ENCODE measurements at regions not wholly inside any gene's neighbourhood (a gene's known extent, or its start where the extent isn't known, plus 50 kb on each side); places are given as distances from the start of the nearest gene placed in this dataset.

- no peak overlapping the region for H3K27ac ChIP-seq (ENCODE audit: insufficient read depth, low read length)
- no peaks in the 10 kb centered on the region for H3K27me3 ChIP-seq (ENCODE audit: control insufficient read depth, insufficient read depth, low read length)
- H4K20me1 ChIP-seq (ENCODE audit: control insufficient read depth, extremely low read depth, insufficient read depth, low read length): no peaks in the 10 kb centered on the region
- no peak overlapping the region for H3K9ac ChIP-seq (ENCODE audit: insufficient read depth, low read length)
- H2AFZ ChIP-seq (ENCODE audit: low read length): no peak overlapping the region
- H3K36me3 ChIP-seq (ENCODE audit: control insufficient read depth, insufficient read depth, low read length): no peaks in the 10 kb centered on the region
- no peak overlapping the region for H3K4me3 ChIP-seq (replicated peaks in 1 of 4; ENCODE audit: control extremely low read depth in 1 of 4, insufficient read depth in 1 of 4, low read depth in 3 of 4, low read length in 4 of 4)
- H3K9me3 ChIP-seq (ENCODE audit: control insufficient read depth, insufficient read depth, low read depth, low read length): no peaks in the 10 kb centered on the region
- peak in 1 of 2 donors; percentile 15 for DNase-seq (ENCODE audit: low read depth in 2 of 2)
- no peaks in the 10 kb centered on the region for H3K79me2 ChIP-seq (ENCODE audit: control insufficient read depth, insufficient read depth, low read length)
- H3K4me2 ChIP-seq (ENCODE audit: extremely low read depth, insufficient read depth, low read length): no peak overlapping the region
- H3K4me1 ChIP-seq (ENCODE audit: control insufficient read depth, extremely low read depth, insufficient read depth, low read length): no peaks in the 10 kb centered on the region
- TF ChIP-seq CTCF (conservative IDR thresholded peaks at IDR 0.05 in 1 of 2, IDR thresholded peaks at IDR 0.05 in 1 of 2; ENCODE audit: low read depth in 1 of 2, low read length in 2 of 2): no peak
- TF ChIP-seq EZH2 (IDR thresholded peaks at IDR 0.05; ENCODE audit: low read length, missing control alignments): no peak
Measured at GRCh38 chr5:40191150-40191549, 488.6 kb upstream of the PTGER4 start.

- no peaks in the 10 kb centered on the region for H3K4me1 ChIP-seq (ENCODE audit: control insufficient read depth, extremely low read depth, insufficient read depth, low read length)
- no peak for TF ChIP-seq CTCF (conservative IDR thresholded peaks at IDR 0.05 in 1 of 2, IDR thresholded peaks at IDR 0.05 in 1 of 2; ENCODE audit: low read depth in 1 of 2, low read length in 2 of 2)
- no peak for TF ChIP-seq EZH2 (IDR thresholded peaks at IDR 0.05; ENCODE audit: low read length, missing control alignments)
- no peaks in the 10 kb centered on the region for H3K27me3 ChIP-seq (ENCODE audit: control insufficient read depth, insufficient read depth, low read length)
- no peak for DNase-seq (ENCODE audit: low read depth in 2 of 2)
- H2AFZ ChIP-seq (ENCODE audit: low read length): no peak overlapping the region
- H3K4me3 ChIP-seq (replicated peaks in 1 of 4; ENCODE audit: control extremely low read depth in 1 of 4, insufficient read depth in 1 of 4, low read depth in 3 of 4, low read length in 4 of 4): no peak overlapping the region
- no peak overlapping the region for H3K9ac ChIP-seq (ENCODE audit: insufficient read depth, low read length)
- no peaks in the 10 kb centered on the region for H3K79me2 ChIP-seq (ENCODE audit: control insufficient read depth, insufficient read depth, low read length)
- no peaks in the 10 kb centered on the region for H3K9me3 ChIP-seq (ENCODE audit: control insufficient read depth, insufficient read depth, low read depth, low read length)
- no peak overlapping the region for H3K27ac ChIP-seq (ENCODE audit: insufficient read depth, low read length)
- H4K20me1 ChIP-seq (ENCODE audit: control insufficient read depth, extremely low read depth, insufficient read depth, low read length): no peaks in the 10 kb centered on the region
- no peak overlapping the region for H3K4me2 ChIP-seq (ENCODE audit: extremely low read depth, insufficient read depth, low read length)
- no peaks in the 10 kb centered on the region for H3K36me3 ChIP-seq (ENCODE audit: control insufficient read depth, insufficient read depth, low read length)
Measured at GRCh38 chr5:40172721-40173120, 507.0 kb upstream of the PTGER4 start.

GRCh38 chr5:40171971-40172370 lies 507.7 kb upstream of the PTGER4 start:
- H3K9me3 ChIP-seq (ENCODE audit: control insufficient read depth, insufficient read depth, low read depth, low read length): no peaks in the 10 kb centered on the region
- DNase-seq (ENCODE audit: low read depth in 2 of 2): peak; percentile 50 to 51
- no peak overlapping the region for H3K27ac ChIP-seq (ENCODE audit: insufficient read depth, low read length)
- H3K27me3 ChIP-seq (ENCODE audit: control insufficient read depth, insufficient read depth, low read length): no peaks in the 10 kb centered on the region
- no peak overlapping the region for H3K4me2 ChIP-seq (ENCODE audit: extremely low read depth, insufficient read depth, low read length)
- no peaks in the 10 kb centered on the region for H3K4me1 ChIP-seq (ENCODE audit: control insufficient read depth, extremely low read depth, insufficient read depth, low read length)
- no peak overlapping the region for H3K9ac ChIP-seq (ENCODE audit: insufficient read depth, low read length)
- H3K36me3 ChIP-seq (ENCODE audit: control insufficient read depth, insufficient read depth, low read length): no peaks in the 10 kb centered on the region
- H4K20me1 ChIP-seq (ENCODE audit: control insufficient read depth, extremely low read depth, insufficient read depth, low read length): no peaks in the 10 kb centered on the region
- H3K4me3 ChIP-seq (replicated peaks in 1 of 4; ENCODE audit: control extremely low read depth in 1 of 4, insufficient read depth in 1 of 4, low read depth in 3 of 4, low read length in 4 of 4): no peak overlapping the region
- H3K79me2 ChIP-seq (ENCODE audit: control insufficient read depth, insufficient read depth, low read length): no peaks in the 10 kb centered on the region
- TF ChIP-seq CTCF (conservative IDR thresholded peaks at IDR 0.05 in 1 of 2, IDR thresholded peaks at IDR 0.05 in 1 of 2; ENCODE audit: low read depth in 1 of 2, low read length in 2 of 2) (no peak), EZH2 (IDR thresholded peaks at IDR 0.05; ENCODE audit: low read length, missing control alignments) (no peak)
- H2AFZ ChIP-seq (ENCODE audit: low read length): no peak overlapping the region

Data from fibroblast of lung (primary cell).